Neural progenitor cell (in vitro differentiated cells): ENCODE measurements at regions not wholly inside any gene's neighbourhood (a gene's known extent, or its start where the extent isn't known, plus 50 kb on each side); places are given as distances from the start of the nearest gene placed in this dataset.

Source experiments
- DNase-seq: peaks from one replicate; pipeline ENCODE4 v3.0.0-alpha.2; 2016; ENCODE audit warnings: low spot score
- H2AFZ ChIP-seq: fragments of 200-600 bp; sonication (generic); replicated peaks from 2 replicates; pipeline ENCODE4 v1.6.1; 2016; ENCODE audit warnings: antibody characterized with exemption
- H3F3A ChIP-seq: fragments of 200-600 bp; sonication (generic); 2 replicates; pipeline ENCODE4 v1.6.1; 2016; ENCODE audit warnings: antibody characterized with exemption, low read depth
- H3K27ac ChIP-seq: fragments of 200-600 bp; sonication (generic); 2 replicates; pipeline ENCODE4 v1.5.1; 2016; ENCODE audit warnings: mild to moderate bottlenecking
- H3K27me3 ChIP-seq: fragments of 200-600 bp; sonication (generic); 2 replicates; pipeline ENCODE4 v1.6.1; 2016; ENCODE audit warnings: mild to moderate bottlenecking, moderate library complexity
- H3K36me3 ChIP-seq: fragments of 200-600 bp; sonication (generic); 2 replicates; pipeline ENCODE4 v1.5.1; 2016
- H3K4me1 ChIP-seq: fragments of 200-600 bp; sonication (generic); 2 replicates; pipeline ENCODE4 v1.6.1; 2016; ENCODE audit warnings: mixed run types
- H3K4me2 ChIP-seq: fragments of 200-600 bp; sonication (generic); 2 replicates; pipeline ENCODE4 v1.6.1; 2016
- H3K4me3 ChIP-seq: fragments of 200-600 bp; sonication (generic); 2 replicates; pipeline ENCODE4 v1.5.1; 2016
- H3K79me2 ChIP-seq: fragments of 200-600 bp; sonication (generic); 2 replicates; pipeline ENCODE4 v1.6.1; 2016; ENCODE audit warnings: low read depth
- H3K9ac ChIP-seq: fragments of 200-600 bp; sonication (generic); 2 replicates; pipeline ENCODE4 v1.6.1; 2016
- H3K9me3 ChIP-seq: fragments of 200-600 bp; sonication (generic); 2 replicates; pipeline ENCODE4 v1.5.1; 2016; ENCODE audit warnings: low read depth
- H4K20me1 ChIP-seq: fragments of 200-600 bp; sonication (generic); 2 replicates; pipeline ENCODE4 v1.6.1; 2016; ENCODE audit warnings: low read depth
- H3K27ac Mint-ChIP-seq: 3 replicates; pipeline ENCODE4 v1.8.0; 2021; ENCODE audit warnings: mixed read lengths
- H3K27me3 Mint-ChIP-seq: 2 replicates; pipeline ENCODE4 v1.8.0; 2022; ENCODE audit warnings: low read depth, mild to moderate bottlenecking, inconsistent platforms, moderate library complexity, mixed read lengths; ENCODE audit not compliant: insufficient read depth
- H3K36me3 Mint-ChIP-seq: 3 replicates; pipeline ENCODE4 v1.8.0; 2021; ENCODE audit warnings: mixed read lengths
- H3K4me1 Mint-ChIP-seq: 3 replicates; pipeline ENCODE4 v1.8.0; 2021; ENCODE audit warnings: mixed read lengths
- H3K4me3 Mint-ChIP-seq: 3 replicates; pipeline ENCODE4 v1.8.0; 2021; ENCODE audit warnings: mild to moderate bottlenecking, moderate library complexity, mixed read lengths
- H3K9me3 Mint-ChIP-seq: 3 replicates; pipeline ENCODE4 v1.8.0; 2020; ENCODE audit warnings: mixed read lengths
- EZH2 ChIP-seq: fragments of 200-600 bp; sonication (generic); IDR thresholded peaks from 2 replicates; pipeline ENCODE4 v1.6.1; 2017; ENCODE audit warnings: antibody characterized with exemption, mild to moderate bottlenecking, moderate library complexity
- EZH2phosphoT487 ChIP-seq: fragments of 200-600 bp; sonication (generic); IDR thresholded peaks from 2 replicates; pipeline ENCODE4 v1.6.1; 2017; ENCODE audit warnings: antibody characterized with exemption
- TF ChIP-seq, protein P1 (sequence below): fragments of 200-600 bp; sonication (generic); IDR thresholded peaks from 2 replicates; pipeline ENCODE4 v1.5.1; 2017; ENCODE audit warnings: antibody characterized with exemption, mild to moderate bottlenecking

GRCh38 chrX:67872958-67873357 lies 329.1 kb downstream of the AR start:
- TF ChIP-seq, protein P1, sequence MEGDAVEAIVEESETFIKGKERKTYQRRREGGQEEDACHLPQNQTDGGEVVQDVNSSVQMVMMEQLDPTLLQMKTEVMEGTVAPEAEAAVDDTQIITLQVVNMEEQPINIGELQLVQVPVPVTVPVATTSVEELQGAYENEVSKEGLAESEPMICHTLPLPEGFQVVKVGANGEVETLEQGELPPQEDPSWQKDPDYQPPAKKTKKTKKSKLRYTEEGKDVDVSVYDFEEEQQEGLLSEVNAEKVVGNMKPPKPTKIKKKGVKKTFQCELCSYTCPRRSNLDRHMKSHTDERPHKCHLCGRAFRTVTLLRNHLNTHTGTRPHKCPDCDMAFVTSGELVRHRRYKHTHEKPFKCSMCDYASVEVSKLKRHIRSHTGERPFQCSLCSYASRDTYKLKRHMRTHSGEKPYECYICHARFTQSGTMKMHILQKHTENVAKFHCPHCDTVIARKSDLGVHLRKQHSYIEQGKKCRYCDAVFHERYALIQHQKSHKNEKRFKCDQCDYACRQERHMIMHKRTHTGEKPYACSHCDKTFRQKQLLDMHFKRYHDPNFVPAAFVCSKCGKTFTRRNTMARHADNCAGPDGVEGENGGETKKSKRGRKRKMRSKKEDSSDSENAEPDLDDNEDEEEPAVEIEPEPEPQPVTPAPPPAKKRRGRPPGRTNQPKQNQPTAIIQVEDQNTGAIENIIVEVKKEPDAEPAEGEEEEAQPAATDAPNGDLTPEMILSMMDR, result no peak
- TF ChIP-seq EZH2, result no peak
- no peak for TF ChIP-seq EZH2phosphoT487
- H4K20me1 ChIP-seq, result no peaks in the 10 kb centered on the region
- Mint-ChIP-seq H3K36me3 (no peaks in the 10 kb centered on the region), H3K27me3 (no peaks in the 10 kb centered on the region), H3K4me1 (no peaks in the 10 kb centered on the region), H3K9me3 (no peaks in the 10 kb centered on the region), H3K27ac (no peak overlapping the region), H3K4me3 (no peak overlapping the region)
- no peak overlapping the region for H3K4me3 ChIP-seq
- H3K4me2 ChIP-seq, result no peak overlapping the region
- H3K79me2 ChIP-seq, result no peaks in the 10 kb centered on the region
- no peaks in the 10 kb centered on the region for H3K4me1 ChIP-seq
- no peak for DNase-seq
- no peak overlapping the region for H3K27ac ChIP-seq
- H3K27me3 ChIP-seq, result no peaks in the 10 kb centered on the region
- peaks cover 16% of the 10 kb centered on the region for H3K9me3 ChIP-seq
- H2AFZ ChIP-seq, result no peak overlapping the region
- H3F3A ChIP-seq, result no peaks in the 10 kb centered on the region
- no peak overlapping the region for H3K9ac ChIP-seq
- no peaks in the 10 kb centered on the region for H3K36me3 ChIP-seq

DNA sequence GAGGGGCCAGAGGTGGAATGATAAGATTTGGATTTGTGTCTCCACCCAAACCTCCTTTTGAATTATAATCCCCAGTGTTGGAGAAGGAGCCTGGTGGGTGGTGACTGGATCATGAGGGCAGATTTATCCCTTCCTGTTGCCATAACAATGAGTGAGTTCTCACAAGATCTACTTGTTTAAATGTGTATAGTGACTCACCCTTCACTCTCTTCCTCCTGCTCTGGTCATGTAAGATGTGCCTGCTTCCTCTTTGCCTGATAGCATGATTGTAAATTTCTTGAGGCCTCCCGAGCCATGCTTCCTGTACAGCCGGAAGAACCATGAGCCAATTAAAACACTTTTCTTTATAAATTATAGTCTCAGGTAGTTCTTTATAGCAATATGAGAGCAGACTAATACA lies 348.6 kb downstream of the AR start:
- Histone ChIP-seq H3K79me2 (no peaks in the 10 kb centered on the region), H3K4me1 (no peaks in the 10 kb centered on the region), H4K20me1 (no peaks in the 10 kb centered on the region), H3K9ac (no peak overlapping the region), H3K4me2 (no peak overlapping the region), H3K36me3 (no peaks in the 10 kb centered on the region), H3K27ac (no peak overlapping the region), H3F3A (no peaks in the 10 kb centered on the region), H3K9me3 (peaks cover 23% of the 10 kb centered on the region), H3K4me3 (no peak overlapping the region), H3K27me3 (no peaks in the 10 kb centered on the region), H2AFZ (no peak overlapping the region)
- Mint-ChIP-seq H3K4me3 (no peak overlapping the region), H3K9me3 (peaks cover 44% of the 10 kb centered on the region), H3K4me1 (no peaks in the 10 kb centered on the region), H3K27ac (no peak overlapping the region), H3K27me3 (no peaks in the 10 kb centered on the region), H3K36me3 (no peaks in the 10 kb centered on the region)
- DNase-seq, result no peak
- TF ChIP-seq EZH2 (no peak), EZH2phosphoT487 (no peak)
- TF ChIP-seq, protein P1, result no peak

DNA sequence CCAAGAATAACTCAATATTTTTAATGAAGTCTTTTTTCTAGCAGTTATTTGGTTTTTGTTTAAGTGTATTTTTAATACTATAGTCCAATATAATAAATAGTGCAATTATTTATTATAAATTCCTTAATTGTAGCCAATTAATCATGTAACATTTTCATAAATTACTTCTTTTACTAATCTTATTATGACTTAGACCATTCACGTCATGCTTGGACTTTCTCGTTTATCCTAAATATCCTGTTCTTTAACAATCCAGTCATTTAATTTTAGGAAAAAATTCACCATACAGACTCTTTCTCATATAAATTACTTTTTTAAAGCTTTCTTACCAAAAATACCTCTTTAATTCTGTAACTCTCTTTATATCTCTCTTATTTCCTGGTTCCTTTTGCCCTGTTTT lies 350.1 kb downstream of the AR start:
- H3F3A ChIP-seq, result no peaks in the 10 kb centered on the region
- no peak overlapping the region for H3K4me3 ChIP-seq
- no peaks in the 10 kb centered on the region for H3K4me1 ChIP-seq
- DNase-seq, result peak; percentile 16
- Mint-ChIP-seq H3K4me1 (no peaks in the 10 kb centered on the region), H3K27ac (no peak overlapping the region), H3K36me3 (no peaks in the 10 kb centered on the region), H3K27me3 (no peaks in the 10 kb centered on the region), H3K4me3 (no peak overlapping the region), H3K9me3 (peaks cover 40% of the 10 kb centered on the region)
- H3K27ac ChIP-seq, result no peak overlapping the region
- H3K36me3 ChIP-seq, result no peaks in the 10 kb centered on the region
- H3K9me3 ChIP-seq, result peaks cover 23% of the 10 kb centered on the region
- H4K20me1 ChIP-seq, result no peaks in the 10 kb centered on the region
- no peak overlapping the region for H3K9ac ChIP-seq
- TF ChIP-seq EZH2 (no peak), EZH2phosphoT487 (no peak)
- TF ChIP-seq, protein P1, result no peak
- no peaks in the 10 kb centered on the region for H3K27me3 ChIP-seq
- H3K79me2 ChIP-seq, result no peaks in the 10 kb centered on the region
- no peak overlapping the region for H2AFZ ChIP-seq
- H3K4me2 ChIP-seq, result no peak overlapping the region
